ENCODE measurements at regions not wholly inside any gene's neighbourhood (a gene's known extent, or its start where the extent isn't known, plus 50 kb on each side); places are given as distances from the start of the nearest gene placed in this dataset.

GRCh38 chr13:99040536-99041131 lies 62.8 kb upstream of the DOCK9 start:
- DNase-seq (no peak), ATAC-seq (no peak)
- H3K4me3 ChIP-seq, result no peak overlapping the region
- H3K27ac ChIP-seq, result peak overlapping the region in 1 of 4 donors; percentile 4
- H3K9me3 ChIP-seq, result no peaks in the 10 kb centered on the region
- intact Hi-C loops (cut with DNase I), result no loop called here
- H3K27me3 ChIP-seq, result no peaks in the 10 kb centered on the region
- no peaks in the 10 kb centered on the region for H3K36me3 ChIP-seq (replicated peaks in 1 of 2; ENCODE audit: insufficient read depth in 1 of 2, low read depth in 2 of 2)
- H3K4me1 ChIP-seq, result peaks cover 11% of the 10 kb centered on the region
- TF ChIP-seq POLR2A (IDR thresholded peaks at IDR 0.05), result no peak
- no peak for TF ChIP-seq CTCF (IDR thresholded peaks at IDR 0.05)
- WGBS, 2 donors, result 59 to 67% methylated on average over 3 of the region's 3 CpGs

- TF ChIP-seq CTCF (IDR thresholded peaks at IDR 0.05) (no peak), POLR2A (IDR thresholded peaks at IDR 0.05) (no peak)
- intact Hi-C loops (cut with DNase I), result no loop called here
Observed at GRCh38 chr13:99041337-99041736, 63.5 kb upstream of the DOCK9 start.

GRCh38 chr13:99041788-99042187 lies 63.9 kb upstream of the DOCK9 start:
- H3K9me3 ChIP-seq, result no peaks in the 10 kb centered on the region
- intact Hi-C loops (cut with DNase I), result no loop called here
- DNase-seq (no peak), ATAC-seq (no peak)
- no peaks in the 10 kb centered on the region for H3K27me3 ChIP-seq
- no peak for TF ChIP-seq CTCF (IDR thresholded peaks at IDR 0.05)
- no peak for TF ChIP-seq POLR2A (IDR thresholded peaks at IDR 0.05)
- H3K36me3 ChIP-seq (replicated peaks in 1 of 2; ENCODE audit: insufficient read depth in 1 of 2, low read depth in 2 of 2), result no peaks in the 10 kb centered on the region
- peaks cover 17% of the 10 kb centered on the region for H3K4me1 ChIP-seq
- no peak overlapping the region for H3K4me3 ChIP-seq
- no peak overlapping the region for H3K27ac ChIP-seq
- WGBS, 2 donors, result 89 to 94% methylated on average over 5 of the region's 5 CpGs

More at GRCh38 chr13:99041337-99041736, 63.5 kb upstream of the DOCK9 start:
- DNase-seq (no peak), ATAC-seq (no peak)
- H3K27me3 ChIP-seq, result no peaks in the 10 kb centered on the region
- no peaks in the 10 kb centered on the region for H3K9me3 ChIP-seq
- no peak overlapping the region for H3K4me3 ChIP-seq
- H3K4me1 ChIP-seq, result peaks cover 16% of the 10 kb centered on the region
- 72 to 100% methylated on average over 1 of the region's 1 CpG for WGBS, 2 donors
- no peaks in the 10 kb centered on the region for H3K36me3 ChIP-seq (replicated peaks in 1 of 2; ENCODE audit: insufficient read depth in 1 of 2, low read depth in 2 of 2)
- H3K27ac ChIP-seq, result peak overlapping the region in 1 of 4 donors; percentile 4

- H3K9me3 ChIP-seq, result no peaks in the 10 kb centered on the region
- H3K4me1 ChIP-seq, result peaks cover 17% of the 10 kb centered on the region
- DNase-seq (no peak), ATAC-seq (no peak)
- no peak overlapping the region for H3K4me3 ChIP-seq
- no peak overlapping the region for H3K27ac ChIP-seq
- H3K27me3 ChIP-seq, result no peaks in the 10 kb centered on the region
- TF ChIP-seq CTCF (IDR thresholded peaks at IDR 0.05) (no peak), POLR2A (IDR thresholded peaks at IDR 0.05) (no peak)
- 84 to 93% methylated on average over 4 of the region's 4 CpGs for WGBS, 2 donors
- no peaks in the 10 kb centered on the region for H3K36me3 ChIP-seq (replicated peaks in 1 of 2; ENCODE audit: insufficient read depth in 1 of 2, low read depth in 2 of 2)
- intact Hi-C loops (cut with DNase I), result no loop called here
Observed at GRCh38 chr13:99042521-99043250, 64.8 kb upstream of the DOCK9 start.

- Histone ChIP-seq H3K27me3 (no peaks in the 10 kb centered on the region), H3K4me3 (no peak overlapping the region), H3K36me3 (replicated peaks in 1 of 2; ENCODE audit: insufficient read depth in 1 of 2, low read depth in 2 of 2) (no peaks in the 10 kb centered on the region), H3K9me3 (no peaks in the 10 kb centered on the region), H3K4me1 (peaks cover 17% of the 10 kb centered on the region), H3K27ac (no peak overlapping the region)
- ATAC-seq (no peak), DNase-seq (no peak)
- TF ChIP-seq CTCF (IDR thresholded peaks at IDR 0.05) (no peak), POLR2A (IDR thresholded peaks at IDR 0.05) (no peak)
- intact Hi-C loops (cut with DNase I), result no loop called here
- WGBS, 2 donors, result 96 to 97% methylated on average over 4 of the region's 4 CpGs
Observed at GRCh38 chr13:99043831-99044231, 66.0 kb upstream of the DOCK9 start.

All from body of pancreas (tissue), 4 donors.